NB4 (cell line): ENCODE measurements at regions not wholly inside any gene's neighbourhood (a gene's known extent, or its start where the extent isn't known, plus 50 kb on each side); places are given as distances from the start of the nearest gene placed in this dataset.

ENCODE experiments used
- POLR2A ChIP-seq: IDR thresholded peaks from 2 replicates; pipeline ENCODE4 v1.6.1; 2011; ENCODE audit warnings: mild to moderate bottlenecking; ENCODE audit not compliant: insufficient read length; ENCODE audit errors: extremely low read depth
- TF ChIP-seq, protein P1 (sequence below): IDR thresholded peaks from 2 replicates; pipeline ENCODE4 v1.6.1; 2011; ENCODE audit warnings: low read depth, low read length

GRCh38 chr13:43986421-43986981 lies 106.8 kb downstream of the LACC1 start:
- no peak for TF ChIP-seq POLR2A
- TF ChIP-seq, protein P1, sequence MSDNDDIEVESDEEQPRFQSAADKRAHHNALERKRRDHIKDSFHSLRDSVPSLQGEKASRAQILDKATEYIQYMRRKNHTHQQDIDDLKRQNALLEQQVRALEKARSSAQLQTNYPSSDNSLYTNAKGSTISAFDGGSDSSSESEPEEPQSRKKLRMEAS, result no peak
